HepG2 (cell line): ENCODE measurements at regions not wholly inside any gene's neighbourhood (a gene's known extent, or its start where the extent isn't known, plus 50 kb on each side); places are given as distances from the start of the nearest gene placed in this dataset.

Source experiments
- CSRNP1 ChIP-seq: sonication (generic); formaldehyde crosslinking; IDR thresholded peaks from 2 replicates; pipeline ENCODE4 v1.8.1; 2023; ENCODE audit warnings: mild to moderate bottlenecking, missing genetic modification reagents
- CTCF ChIP-seq: sonication (generic); formaldehyde crosslinking; IDR thresholded peaks from 2 replicates; pipeline ENCODE4 v1.5.0; 2020; ENCODE audit warnings: mild to moderate bottlenecking, missing genetic modification reagents, moderate library complexity
- STAG1 ChIP-seq: sonication (generic); formaldehyde crosslinking; IDR thresholded peaks from 2 replicates; pipeline ENCODE4 v1.4.0; 2020; ENCODE audit warnings: missing genetic modification reagents
- ZBTB1 ChIP-seq: sonication (generic); formaldehyde crosslinking; IDR thresholded peaks from 2 replicates; pipeline ENCODE4 v1.4.0; 2020; ENCODE audit warnings: missing genetic modification reagents, borderline replicate concordance
- ZFP62 ChIP-seq: sonication (generic); formaldehyde crosslinking; IDR thresholded peaks from 2 replicates; pipeline ENCODE4 v1.4.0; 2020; ENCODE audit warnings: missing genetic modification reagents
- ZNF24 ChIP-seq: fragments of 450-650 bp; IDR thresholded peaks from 2 replicates; pipeline ENCODE4 v1.6.1; 2017; ENCODE audit warnings: antibody characterized with exemption, mild to moderate bottlenecking
- ZNF292 ChIP-seq: sonication (generic); formaldehyde crosslinking; IDR thresholded peaks from 2 replicates; pipeline ENCODE4 v1.8.1; 2022; ENCODE audit warnings: mild to moderate bottlenecking, low read depth, missing genetic modification reagents, borderline replicate concordance
- ZNF343 ChIP-seq: sonication (generic); formaldehyde crosslinking; IDR thresholded peaks from 2 replicates; pipeline ENCODE4 v1.4.0; 2020; ENCODE audit warnings: mild to moderate bottlenecking, missing genetic modification reagents
- ZNF362 ChIP-seq: sonication (generic); formaldehyde crosslinking; IDR thresholded peaks from 2 replicates; pipeline ENCODE4 v1.4.0; 2020; ENCODE audit warnings: missing genetic modification reagents, mild to moderate bottlenecking, borderline replicate concordance
- ZNF503 ChIP-seq: sonication (generic); formaldehyde crosslinking; IDR thresholded peaks from 2 replicates; pipeline ENCODE4 v1.4.0; 2020; ENCODE audit warnings: missing genetic modification reagents

GRCh38 chr12:115481141-115481540, 796.4 kb downstream of the MED13L start (continued):
- peak; percentile 74 for TF ChIP-seq CTCF (CRISPR knock-in tag)
- 0 out of 2 replicates have a peak, but pooled peaks have one; percentile 55 for TF ChIP-seq ZNF362 (CRISPR knock-in tag)
- no peak for TF ChIP-seq ZNF343 (CRISPR knock-in tag)
- TF ChIP-seq ZFP62 = no peak
- no peak for TF ChIP-seq ZNF503 (CRISPR knock-in tag)
- no peak for TF ChIP-seq ZNF292 (CRISPR knock-in tag)
- TF ChIP-seq ZNF24 = no peak
- TF ChIP-seq CSRNP1 = no peak
- TF ChIP-seq ZBTB1 (CRISPR knock-in tag) = no peak
- peak; percentile 80 for TF ChIP-seq STAG1 (CRISPR knock-in tag)
